ENCODE measurements at regions not wholly inside any gene's neighbourhood (a gene's known extent, or its start where the extent isn't known, plus 50 kb on each side); places are given as distances from the start of the nearest gene placed in this dataset.

DNA sequence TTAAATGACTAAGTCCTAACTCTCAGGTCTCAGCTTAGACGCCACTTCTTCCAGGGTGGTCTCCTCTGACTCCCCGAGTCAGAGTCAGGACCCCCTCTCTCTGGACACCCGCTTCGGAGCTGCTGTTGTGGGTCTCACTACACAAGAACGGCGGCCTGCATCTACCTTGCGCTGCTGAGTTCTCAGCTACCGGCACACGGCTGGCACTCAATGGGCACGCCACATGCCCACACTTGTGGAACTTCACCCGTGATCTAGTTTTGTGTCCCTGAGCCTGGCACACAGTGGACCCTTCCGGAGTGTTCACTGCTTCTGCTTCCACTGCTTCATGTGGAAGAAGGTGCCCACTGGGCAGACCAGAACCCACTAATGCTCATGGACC is 58.3 kb upstream of the ID2 start:
- DNase-seq, result no peak

DNA sequence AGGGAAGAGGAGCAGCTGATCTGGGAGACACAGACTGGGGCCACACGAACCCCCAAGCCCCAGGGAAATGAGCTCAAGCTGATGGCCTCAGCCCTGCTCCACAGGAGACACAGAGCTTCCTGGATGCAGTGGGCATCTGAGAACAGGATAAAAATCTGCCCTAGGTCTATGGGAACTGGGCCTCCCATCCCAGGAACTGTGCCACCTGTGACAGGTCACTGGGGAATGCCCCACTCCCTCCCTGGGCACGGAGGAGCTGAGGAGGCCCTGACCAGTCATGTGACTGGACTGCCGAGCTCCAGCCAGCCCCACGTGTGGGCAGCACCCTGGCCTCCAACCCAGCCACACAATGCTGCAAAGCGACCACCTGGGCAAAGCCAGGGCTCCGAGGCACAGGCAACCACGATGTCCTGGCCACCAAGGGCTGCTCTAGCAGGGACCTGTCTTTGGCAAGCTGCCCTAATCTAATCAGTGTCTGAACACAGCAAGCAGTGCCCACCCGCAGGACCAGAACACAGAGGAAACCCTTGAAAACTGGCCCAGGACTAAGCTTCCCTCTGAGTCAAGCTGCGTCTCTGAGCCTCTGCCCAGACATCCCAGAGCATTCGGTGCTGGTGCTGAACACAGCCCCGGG is 57.8 kb upstream of the ID2 start:
- no peak for DNase-seq

DNA sequence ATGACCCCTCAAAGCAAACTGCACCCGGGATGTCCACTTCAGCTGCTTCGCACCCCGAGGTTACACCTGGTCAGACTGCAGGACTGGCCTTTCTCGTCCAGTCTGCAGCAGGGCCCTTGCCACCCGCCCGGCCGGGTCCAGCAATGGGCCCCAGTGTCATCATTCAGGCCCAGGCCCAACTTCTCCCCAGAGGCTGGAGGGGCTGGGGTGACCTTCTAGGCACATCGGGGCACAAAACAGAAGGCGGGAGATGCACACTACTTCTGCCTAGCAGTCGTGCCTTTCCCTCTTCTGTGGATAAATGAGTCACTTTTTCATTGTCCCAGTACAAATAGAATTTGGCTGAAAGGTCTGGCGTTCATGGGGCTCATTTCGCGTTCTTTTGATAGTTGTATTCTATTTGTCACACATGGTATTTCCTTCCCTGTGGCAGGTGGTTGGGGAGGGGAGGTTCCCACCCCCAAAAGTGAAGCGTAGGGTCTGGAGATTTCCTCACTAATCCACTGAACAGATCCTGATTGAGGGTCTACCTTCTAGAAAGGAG is 56.9 kb upstream of the ID2 start:
- no peak for DNase-seq

DNA sequence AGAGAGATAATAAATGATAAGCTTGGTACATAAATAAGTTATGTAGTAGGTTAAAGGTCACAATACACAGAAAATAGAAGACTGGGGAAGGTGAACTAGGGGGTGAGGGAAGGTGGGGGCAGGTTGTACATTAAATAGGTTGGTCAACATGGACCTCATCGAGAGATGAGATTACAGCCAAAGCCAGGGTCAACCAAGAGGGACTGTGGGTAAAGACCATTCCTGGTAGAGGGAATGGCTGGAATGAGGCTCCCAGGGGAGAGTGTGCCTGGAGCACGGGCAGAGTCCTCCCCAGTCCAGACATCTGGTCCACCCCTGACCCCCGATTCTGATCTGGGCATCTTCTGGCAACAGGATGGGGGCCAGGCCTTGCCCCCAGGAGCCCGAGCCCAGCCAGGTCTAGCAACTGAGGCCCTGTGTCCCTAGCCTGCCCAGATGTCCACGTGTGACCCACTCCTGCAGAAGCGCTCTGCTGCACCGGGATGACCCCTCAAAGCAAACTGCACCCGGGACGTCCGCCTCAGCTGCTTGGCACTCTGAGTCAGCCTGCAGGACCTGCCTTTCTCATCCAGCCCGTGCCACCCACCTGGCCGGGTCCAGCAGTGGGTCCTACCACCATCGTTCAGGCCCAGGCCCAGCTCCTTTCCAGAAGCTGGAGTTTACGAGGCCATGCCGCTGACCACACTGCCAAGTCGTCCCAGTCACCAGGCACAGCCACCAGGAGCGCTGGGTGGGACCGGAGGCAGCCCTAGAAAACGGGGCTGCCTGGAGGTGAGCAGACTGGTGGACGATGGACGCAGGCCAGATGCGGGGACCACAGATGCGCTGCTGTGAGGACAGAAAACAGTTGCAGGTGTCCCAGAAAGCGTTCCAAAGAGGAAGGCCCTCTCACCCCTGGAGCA is 56.2 kb upstream of the ID2 start:
- DNase-seq, result no peak

DNA sequence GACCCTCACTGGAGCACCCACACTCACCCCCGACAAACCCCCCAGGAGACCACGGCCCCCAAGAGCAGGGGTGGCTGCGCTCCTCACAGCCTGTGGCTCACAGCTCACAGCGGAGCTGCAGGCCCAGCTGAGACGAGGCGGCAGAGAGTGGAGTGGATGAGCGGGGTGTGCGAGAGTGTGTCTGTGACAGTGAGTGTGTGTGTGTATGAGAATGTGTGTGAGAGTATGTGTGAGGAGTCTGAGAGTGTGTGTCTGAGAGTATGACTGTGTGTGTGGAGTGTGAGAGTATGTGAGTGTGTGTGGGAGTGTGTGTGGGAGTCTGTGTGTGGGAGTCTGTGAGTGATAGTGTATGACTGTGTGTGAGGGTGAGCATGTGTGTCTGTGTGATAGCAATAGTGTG is 55.3 kb upstream of the ID2 start:
- DNase-seq, result no peak

DNA sequence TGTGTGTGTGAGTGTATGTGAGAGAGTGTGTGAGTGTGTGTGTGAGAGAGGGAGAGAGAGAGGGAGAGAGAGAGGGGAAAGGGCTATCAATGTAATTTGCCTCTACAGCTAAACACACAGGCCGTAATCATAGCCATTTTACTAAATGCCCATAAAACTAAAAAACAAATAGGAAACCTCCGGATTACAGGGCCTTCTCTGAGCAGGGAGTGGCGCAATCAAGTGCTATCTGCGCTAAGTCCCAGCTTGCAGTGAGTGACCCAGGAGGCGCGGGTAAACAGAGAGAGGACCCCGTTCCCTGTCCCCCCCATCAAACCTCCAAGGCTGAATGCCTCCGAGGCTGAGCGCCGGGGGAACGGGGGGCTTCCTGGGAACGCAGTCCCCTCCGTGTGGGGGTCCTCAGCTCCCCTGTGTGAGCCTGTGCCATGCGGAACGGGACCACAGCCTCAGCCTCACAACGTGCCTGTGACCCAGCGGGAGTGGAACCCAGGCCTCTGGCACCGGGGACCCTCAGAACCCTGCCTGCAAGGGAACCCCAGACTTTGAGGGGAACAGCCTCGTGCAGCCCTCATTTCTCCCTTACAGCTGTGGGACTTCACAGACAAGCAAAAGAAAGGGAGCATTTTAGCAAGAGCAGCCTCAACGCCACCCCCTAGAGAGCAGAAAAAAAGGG is 54.7 kb upstream of the ID2 start:
- DNase-seq, result no peak

DNA sequence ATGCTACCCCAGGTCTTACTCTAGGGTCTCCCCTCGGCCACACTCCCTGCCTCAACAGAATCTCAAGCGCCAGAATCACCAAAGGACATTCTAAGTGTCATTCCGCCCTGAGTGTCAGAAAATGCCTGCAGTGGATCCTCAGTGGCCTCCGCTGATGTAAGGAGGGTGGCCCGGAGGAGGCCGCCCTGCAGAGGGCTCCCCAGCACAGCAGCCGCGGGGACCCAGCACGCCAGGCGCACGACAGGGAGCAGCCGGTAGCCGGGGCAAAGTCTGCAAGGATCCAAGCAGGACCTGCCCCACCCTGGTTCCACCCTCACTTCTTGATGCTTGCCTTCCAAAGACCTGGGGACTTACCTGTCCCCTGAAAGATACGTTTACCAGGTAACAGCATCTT is 54.2 kb upstream of the ID2 start:
- DNase-seq, result no peak

DNA sequence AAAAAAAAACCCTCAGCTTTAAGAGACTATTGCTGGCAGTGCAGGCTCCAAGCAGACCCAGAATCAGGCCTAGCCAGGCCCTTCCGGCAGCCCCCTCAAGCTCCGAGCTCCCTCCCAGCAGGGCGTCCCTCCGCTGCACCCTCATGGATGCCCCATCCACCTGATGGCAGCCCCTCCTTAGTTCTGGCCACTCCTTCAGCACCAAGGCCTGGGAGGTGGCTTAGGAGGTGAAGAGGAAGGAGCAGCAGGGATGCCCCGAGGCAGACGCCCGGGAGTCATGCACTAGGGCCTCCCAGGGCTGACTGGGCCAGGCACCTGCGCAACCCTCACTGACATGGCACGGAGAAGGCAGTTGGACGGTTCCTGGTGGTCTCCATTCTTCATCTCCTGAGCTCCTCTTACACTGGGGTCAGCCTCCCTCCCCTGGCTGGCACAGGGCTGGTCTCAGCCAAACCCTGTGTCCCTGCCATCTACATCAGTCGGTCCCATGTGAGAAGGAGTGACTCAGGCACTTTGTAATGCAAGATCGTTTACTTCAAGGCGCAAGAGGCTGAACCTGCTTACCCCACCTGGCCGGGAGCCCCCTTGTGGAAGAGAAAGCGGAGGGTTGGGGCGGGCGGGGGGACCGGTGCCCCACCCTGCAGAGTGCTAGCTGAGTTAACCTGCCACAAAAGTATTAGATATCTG is 53.5 kb upstream of the ID2 start:
- no peak for DNase-seq

DNA sequence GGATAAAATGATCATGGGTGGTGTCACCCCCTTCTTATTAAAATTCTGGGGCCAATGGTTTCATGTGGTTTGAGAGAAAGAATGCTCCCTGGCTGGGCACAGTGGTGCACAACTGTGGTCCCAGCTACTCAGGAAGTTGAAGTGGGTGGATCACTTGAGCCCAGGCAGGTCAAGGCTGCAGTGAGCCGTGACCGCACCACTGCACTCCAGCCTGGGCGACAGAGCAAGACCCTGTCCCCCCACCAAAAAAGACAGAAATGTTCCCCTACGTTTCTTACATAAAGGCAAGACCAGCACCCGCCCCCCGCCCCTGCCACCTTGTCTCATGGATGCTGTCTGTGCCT is 53.0 kb upstream of the ID2 start:
- no peak for DNase-seq

DNA sequence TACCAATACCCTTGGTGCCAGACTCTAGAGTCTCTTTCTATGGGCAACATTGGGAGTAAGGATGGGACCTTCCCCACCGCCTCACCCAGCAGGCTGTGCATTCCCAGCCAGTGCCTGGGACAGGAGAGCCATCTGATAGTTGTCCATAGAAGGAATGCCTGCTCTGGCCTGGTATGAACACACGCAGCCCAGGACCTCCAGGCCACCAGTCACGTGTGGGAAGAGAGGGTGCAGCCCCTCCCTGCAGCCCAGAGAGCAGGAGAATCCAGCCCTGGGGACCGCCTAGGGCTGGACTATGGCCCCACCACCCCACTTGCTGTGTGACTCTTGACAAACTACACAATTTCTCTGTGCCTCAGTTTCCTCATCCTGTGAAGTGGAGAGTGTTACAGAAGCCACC is 52.5 kb upstream of the ID2 start:
- no peak for DNase-seq

DNA sequence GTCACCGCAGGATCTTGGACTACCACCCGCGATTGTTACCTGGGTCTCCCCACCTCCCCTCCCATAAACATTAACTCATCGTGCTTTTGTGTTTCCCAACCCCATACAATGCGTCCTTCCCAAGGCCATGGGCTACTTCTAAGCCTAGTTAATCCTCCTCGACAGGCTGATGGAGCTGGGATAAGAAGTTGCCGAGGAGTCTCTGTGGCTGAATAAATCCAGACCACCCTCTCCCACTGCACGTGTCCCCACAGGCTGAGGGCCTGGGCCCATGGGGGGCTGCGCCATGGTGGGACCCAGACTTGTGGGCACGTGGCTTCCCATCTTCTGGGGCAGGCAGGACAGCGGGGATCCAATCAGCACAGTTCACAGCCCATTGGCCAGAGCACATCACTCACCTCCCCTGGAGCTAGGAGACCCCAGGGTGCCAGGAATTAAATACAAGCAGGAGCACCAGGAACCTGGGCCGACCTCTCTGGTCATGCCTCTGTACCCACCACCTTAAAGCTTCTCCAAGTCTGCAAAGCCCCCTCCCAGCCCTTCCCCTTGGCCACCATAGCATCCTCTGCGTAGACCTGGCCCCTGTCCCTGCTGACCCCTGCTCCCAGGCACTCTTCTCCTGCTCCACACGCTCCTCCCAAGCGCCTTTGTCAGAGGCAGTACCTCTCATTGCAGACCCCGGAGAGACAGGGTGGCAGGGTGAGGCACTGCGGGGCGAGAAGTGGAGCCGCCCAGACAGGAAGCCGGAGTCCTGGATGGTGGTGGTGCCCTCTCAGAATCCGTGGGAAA is 51.0 kb upstream of the ID2 start:
- no peak for DNase-seq

DNA sequence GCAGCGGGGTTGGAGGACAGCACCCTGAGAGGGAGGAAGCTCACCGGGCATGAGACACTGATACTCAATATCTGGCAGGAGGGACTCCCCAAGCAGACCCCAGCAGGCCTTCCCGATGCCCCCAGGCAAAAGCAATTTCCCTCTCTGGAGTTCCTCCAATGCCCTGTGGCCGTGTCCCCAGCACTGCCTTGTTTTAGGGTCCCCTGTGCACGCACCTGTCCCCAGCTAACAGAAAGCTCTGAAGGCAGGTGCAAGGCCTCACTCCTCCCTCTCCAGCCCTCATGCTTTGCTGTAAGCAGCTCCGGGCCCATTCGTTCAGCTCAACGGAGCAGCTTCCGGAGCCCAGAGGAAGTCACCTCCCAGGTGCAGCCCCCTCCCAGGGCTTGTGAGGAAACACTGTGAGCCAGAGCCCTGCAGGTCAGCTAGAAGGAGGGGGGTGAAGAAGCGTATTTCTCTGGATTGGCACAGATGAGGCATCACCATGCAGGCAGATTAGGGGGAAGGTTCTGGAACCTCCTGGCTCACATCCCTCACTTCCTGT is 50.3 kb upstream of the ID2 start:
- DNase-seq, result no peak
